ENCODE measurements at regions not wholly inside any gene's neighbourhood (a gene's known extent, or its start where the extent isn't known, plus 50 kb on each side); places are given as distances from the start of the nearest gene placed in this dataset.

GRCh38 chr2:129730979-129731378 is 248.5 kb upstream of the RAB6C start:
- H3K4me3 ChIP-seq (ENCODE audit: low read depth, low read length): no peak overlapping the region
- TF ChIP-seq, protein P1, sequence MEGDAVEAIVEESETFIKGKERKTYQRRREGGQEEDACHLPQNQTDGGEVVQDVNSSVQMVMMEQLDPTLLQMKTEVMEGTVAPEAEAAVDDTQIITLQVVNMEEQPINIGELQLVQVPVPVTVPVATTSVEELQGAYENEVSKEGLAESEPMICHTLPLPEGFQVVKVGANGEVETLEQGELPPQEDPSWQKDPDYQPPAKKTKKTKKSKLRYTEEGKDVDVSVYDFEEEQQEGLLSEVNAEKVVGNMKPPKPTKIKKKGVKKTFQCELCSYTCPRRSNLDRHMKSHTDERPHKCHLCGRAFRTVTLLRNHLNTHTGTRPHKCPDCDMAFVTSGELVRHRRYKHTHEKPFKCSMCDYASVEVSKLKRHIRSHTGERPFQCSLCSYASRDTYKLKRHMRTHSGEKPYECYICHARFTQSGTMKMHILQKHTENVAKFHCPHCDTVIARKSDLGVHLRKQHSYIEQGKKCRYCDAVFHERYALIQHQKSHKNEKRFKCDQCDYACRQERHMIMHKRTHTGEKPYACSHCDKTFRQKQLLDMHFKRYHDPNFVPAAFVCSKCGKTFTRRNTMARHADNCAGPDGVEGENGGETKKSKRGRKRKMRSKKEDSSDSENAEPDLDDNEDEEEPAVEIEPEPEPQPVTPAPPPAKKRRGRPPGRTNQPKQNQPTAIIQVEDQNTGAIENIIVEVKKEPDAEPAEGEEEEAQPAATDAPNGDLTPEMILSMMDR (conservative IDR thresholded peaks at IDR 0.05; ENCODE audit: low read depth, low read length): no peak

GRCh38 chr2:129731907-129732629 is 247.4 kb upstream of the RAB6C start:
- no peak overlapping the region for H3K4me3 ChIP-seq (ENCODE audit: low read depth, low read length)
- no peak for DNase-seq (ENCODE audit: low read depth)

More at GRCh38 chr2:129730979-129731378, 248.5 kb upstream of the RAB6C start:
- no peak for DNase-seq (ENCODE audit: low read depth)

GRCh38 chr2:129732630-129733026 is 246.8 kb upstream of the RAB6C start:
- DNase-seq (ENCODE audit: low read depth): no peak
- TF ChIP-seq, protein P1 (conservative IDR thresholded peaks at IDR 0.05; ENCODE audit: low read depth, low read length): no peak
- H3K4me3 ChIP-seq (ENCODE audit: low read depth, low read length): no peak overlapping the region

More at GRCh38 chr2:129731907-129732629, 247.4 kb upstream of the RAB6C start:
- TF ChIP-seq, protein P1 (conservative IDR thresholded peaks at IDR 0.05; ENCODE audit: low read depth, low read length): no peak

DNA sequence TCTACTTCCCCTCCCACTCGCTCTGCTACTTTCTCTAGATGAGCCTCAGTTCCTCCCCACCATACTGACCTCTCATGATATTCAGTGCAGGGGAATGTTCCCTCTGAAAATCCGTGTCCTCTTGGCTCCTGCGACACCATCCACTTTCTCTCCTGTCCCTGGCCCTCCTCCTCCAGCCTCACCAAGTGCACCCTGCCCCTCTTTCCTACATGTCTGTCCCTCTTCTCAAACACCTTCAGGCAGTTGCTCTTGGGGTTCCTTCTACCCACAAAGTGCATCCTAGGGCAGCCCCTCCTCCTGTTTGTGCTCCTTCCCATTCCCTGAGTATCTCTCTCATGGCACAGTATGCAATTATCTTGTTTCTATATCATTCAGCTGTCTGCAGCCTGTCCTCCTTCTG is 246.4 kb upstream of the RAB6C start:
- TF ChIP-seq, protein P1 (conservative IDR thresholded peaks at IDR 0.05; ENCODE audit: low read depth, low read length): no peak
- no peak for DNase-seq (ENCODE audit: low read depth)
- no peak overlapping the region for H3K4me3 ChIP-seq (ENCODE audit: low read depth, low read length)

DNA sequence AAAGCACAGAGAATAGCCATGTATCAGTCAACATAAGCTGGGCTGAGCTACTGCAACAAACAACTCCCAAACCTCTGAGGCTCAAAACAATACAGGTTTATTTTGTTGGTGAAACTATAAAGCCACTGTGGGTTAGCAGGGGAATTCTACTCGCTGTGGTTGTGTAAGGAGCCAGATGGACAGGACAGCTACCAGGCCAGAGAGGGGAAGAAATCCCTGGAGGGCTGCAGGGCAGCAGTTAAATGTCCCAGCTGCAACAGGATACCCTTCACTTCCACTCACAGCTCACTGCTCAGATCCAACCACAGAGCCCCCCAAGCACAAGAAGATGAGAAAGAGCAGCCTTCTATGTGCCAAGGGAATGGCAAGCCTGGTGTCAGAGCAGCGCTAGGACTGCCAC is 245.9 kb upstream of the RAB6C start:
- H3K4me3 ChIP-seq (ENCODE audit: low read depth, low read length): no peak overlapping the region
- TF ChIP-seq, protein P1 (conservative IDR thresholded peaks at IDR 0.05; ENCODE audit: low read depth, low read length): no peak
- DNase-seq (ENCODE audit: low read depth): no peak

DNA sequence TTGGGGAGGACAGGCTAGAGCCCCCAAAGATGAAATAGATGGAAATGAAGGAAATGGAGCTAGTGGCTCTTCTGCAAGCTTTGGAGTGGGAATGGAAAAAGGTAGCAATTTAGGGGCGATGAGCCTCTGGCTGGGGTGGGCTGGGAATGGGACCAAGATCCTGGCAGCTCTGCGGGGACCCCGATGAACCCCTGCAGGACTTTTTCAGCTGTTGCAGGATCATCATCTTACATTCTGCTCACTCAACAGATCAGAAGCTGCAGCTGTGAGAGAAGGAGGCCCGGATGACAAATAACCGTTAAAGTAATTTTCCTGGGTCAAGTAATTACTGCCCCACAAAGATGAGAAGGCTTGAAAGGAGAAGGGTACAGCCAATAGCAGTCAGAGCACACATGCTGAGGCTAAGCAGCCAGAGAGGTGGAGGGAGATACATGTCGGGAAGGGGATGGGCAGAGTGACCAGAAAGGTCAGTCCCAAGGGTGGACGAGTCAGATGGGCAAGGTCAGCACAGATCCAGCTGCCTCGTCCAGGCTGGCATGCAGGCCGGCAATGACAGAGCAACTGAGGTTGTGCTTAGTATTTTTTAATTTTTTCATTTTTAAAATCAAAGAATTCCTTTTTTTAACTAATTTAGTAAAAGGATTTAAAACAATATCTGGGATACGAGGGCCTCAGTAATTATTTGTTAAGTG is 245.0 kb upstream of the RAB6C start:
- no peak for DNase-seq (ENCODE audit: low read depth)
- H3K4me3 ChIP-seq (ENCODE audit: low read depth, low read length): no peak overlapping the region
- TF ChIP-seq, protein P1 (conservative IDR thresholded peaks at IDR 0.05; ENCODE audit: low read depth, low read length): no peak

All from choroid plexus epithelial cell (primary cell).